D341Med (cell line): ENCODE measurements at regions not wholly inside any gene's neighbourhood (a gene's known extent, or its start where the extent isn't known, plus 50 kb on each side); places are given as distances from the start of the nearest gene placed in this dataset.

Experiments
- DNase-seq: peaks from one replicate; pipeline ENCODE4 v3.0.0; 2012; ENCODE audit warnings: low spot score

- no peak for DNase-seq
These were observed 56.8 kb downstream of the IZUMO3 start for GRCh38 chr9:24488896-24489295.

DNA sequence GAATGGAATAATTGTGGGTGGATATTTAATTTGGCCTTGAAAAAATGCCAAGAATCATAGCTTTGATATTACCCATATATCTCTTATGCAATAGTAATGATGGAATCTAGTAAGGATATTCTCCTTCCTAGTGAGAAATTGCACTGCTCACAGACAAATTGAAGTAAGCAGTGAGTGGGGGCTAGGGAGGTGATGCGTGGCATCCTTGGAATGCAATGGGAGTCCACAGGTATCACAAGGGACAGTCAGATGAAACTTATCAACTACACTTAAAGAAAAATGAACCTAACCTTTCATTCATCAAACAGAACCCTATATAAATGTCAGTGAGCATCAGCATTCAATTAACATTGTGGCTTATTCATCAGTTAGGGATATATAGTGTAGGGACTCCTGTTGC lies 57.8 kb downstream of the IZUMO3 start:
- no peak for DNase-seq

DNA sequence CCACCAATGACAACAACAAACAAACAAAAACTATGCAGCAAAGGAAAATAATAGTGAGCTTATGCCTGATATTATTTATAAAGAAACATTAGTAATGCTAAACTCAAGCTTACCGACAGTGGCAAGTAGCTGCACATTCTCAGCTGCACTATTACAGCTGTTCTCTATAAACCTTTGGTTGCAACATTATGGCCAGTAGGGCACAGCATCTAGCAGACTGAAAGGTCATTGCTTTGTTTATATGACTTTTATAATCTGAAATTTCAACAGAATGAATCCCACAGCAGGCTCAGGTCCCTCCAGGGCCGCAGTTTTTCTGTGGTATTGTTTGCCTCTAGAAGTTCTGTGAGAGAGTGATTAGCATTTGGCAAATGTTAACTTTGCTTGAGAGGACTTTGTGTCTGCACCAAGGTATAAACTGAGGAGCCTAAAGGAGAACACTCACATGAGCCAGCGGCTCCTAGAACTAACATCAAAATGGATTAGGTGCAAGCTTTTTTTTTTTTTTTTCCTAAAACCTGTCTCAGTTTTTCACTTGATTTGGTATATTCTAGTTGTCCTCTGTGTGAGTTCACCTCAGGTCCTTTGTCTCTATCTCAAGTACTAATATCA lies 58.3 kb downstream of the IZUMO3 start:
- no peak for DNase-seq

GRCh38 chr9:24479361-24480059 lies 66.2 kb downstream of the IZUMO3 start:
- no peak for DNase-seq

GRCh38 chr9:24464319-24464951 lies 81.3 kb downstream of the IZUMO3 start:
- no peak for DNase-seq

GRCh38 chr9:24462951-24463350 lies 82.7 kb downstream of the IZUMO3 start:
- no peak for DNase-seq

- DNase-seq = no peak
These were observed 84.9 kb downstream of the IZUMO3 start for GRCh38 chr9:24460781-24461180.

DNA sequence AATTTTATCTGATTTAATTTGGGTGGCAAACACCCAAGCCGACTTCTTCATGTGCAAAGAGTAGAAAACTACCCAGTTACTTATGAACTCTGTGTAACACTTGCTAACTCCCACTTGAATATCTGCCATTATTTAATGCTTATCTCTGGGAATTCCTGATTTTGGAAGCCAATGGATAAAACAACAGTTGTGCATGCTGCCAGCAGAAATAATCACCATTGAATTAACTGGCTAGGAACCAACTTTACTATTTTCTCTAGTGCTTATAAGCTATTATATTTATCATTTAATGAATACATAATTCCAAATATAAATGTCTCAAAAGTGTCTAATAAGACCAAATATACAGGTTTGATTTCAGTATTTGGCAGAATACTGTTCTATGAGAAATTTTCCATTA lies 85.7 kb downstream of the IZUMO3 start:
- no peak for DNase-seq

- DNase-seq = no peak
These were observed 94.4 kb downstream of the IZUMO3 start for GRCh38 chr9:24451346-24451745.

GRCh38 chr9:24449976-24450375 lies 95.7 kb downstream of the IZUMO3 start:
- DNase-seq = no peak

- DNase-seq = no peak
These were observed 106.2 kb downstream of the IZUMO3 start for GRCh38 chr9:24439456-24439855.

GRCh38 chr9:24438876-24439275 lies 106.8 kb downstream of the IZUMO3 start:
- no peak for DNase-seq

DNA sequence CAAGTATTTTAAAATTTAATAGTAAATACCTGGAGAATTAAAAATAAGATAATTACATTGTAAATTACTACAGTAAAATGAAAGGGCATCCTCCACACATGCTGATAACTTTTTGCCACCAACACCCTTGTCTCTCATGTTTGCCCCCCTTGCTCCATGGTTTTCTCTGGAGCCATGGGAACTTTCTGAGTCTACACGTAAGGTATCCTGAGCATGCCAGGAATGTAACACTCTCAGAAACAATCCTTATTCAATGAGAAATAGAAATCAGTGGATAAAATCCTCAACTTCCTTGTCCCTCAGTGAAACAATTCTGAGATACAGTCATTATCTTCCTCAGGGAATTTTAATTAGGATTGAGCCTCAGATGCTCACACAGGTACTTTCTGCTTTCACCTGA lies 108.9 kb downstream of the IZUMO3 start:
- DNase-seq = no peak

DNA sequence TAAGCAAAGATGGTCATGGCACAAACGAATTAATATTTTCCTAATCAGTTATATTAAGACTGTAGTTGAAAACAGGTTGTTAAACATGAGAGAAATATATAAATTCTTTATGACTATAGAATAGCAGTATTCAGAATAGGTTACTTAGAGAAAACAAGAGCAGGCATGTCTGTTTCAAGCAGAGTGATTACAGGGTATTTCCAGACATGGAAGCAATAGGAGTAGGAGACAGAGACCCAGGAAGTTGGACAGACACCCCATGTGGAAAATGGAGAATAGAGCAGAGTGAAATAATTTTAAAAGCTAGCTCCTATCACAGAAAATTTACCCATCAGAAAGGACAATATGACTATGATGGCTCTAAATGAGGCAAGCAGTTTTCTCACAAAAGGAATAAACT lies 111.5 kb downstream of the IZUMO3 start:
- DNase-seq = no peak

- no peak for DNase-seq
These were observed 129.6 kb downstream of the IZUMO3 start for GRCh38 chr9:24416136-24416535.

- no peak for DNase-seq
These were observed 132.0 kb downstream of the IZUMO3 start for GRCh38 chr9:24413651-24414050.

DNA sequence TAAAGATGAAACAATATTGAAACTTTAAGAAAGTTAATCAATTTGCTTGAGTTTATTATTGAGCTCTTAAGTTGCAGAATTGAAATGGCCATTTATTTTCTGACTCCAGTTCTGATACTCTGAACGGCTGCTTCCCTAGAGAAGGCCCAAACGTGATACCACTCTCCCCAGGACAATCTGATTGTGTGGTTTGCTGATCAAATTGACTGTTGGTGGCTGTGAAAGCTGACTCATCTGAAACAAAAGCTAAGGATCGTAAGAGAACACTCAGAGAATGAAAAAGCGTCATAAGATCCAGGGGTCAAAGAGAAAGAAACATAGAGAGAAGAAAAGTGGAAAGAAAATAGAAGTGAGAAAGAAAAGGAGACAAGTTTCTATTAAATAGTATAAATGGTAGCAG lies 147.2 kb downstream of the IZUMO3 start:
- no peak for DNase-seq

- DNase-seq = no peak
These were observed 154.6 kb downstream of the IZUMO3 start for GRCh38 chr9:24391095-24391494.

GRCh38 chr9:24385077-24385476 lies 160.6 kb downstream of the IZUMO3 start:
- DNase-seq = no peak

DNA sequence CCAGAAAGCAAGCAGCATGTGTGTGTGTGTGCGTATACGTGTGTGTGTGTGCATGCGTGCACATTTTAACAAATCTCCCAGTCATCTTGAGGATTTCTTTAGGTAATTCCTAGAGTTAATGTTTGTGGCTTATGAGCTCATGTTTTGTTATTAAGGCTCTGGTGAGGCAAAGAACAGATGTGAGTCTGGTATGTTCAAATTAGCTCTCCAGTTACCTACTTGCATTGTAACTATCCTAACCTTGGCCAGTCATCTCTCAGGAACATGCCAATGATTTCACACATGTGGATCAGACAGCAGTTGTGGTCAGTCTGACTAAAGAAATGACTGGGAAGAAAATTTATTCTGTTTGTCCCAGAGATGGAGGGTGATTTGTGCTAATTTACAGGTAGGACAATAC lies 163.1 kb downstream of the IZUMO3 start:
- no peak for DNase-seq

DNA sequence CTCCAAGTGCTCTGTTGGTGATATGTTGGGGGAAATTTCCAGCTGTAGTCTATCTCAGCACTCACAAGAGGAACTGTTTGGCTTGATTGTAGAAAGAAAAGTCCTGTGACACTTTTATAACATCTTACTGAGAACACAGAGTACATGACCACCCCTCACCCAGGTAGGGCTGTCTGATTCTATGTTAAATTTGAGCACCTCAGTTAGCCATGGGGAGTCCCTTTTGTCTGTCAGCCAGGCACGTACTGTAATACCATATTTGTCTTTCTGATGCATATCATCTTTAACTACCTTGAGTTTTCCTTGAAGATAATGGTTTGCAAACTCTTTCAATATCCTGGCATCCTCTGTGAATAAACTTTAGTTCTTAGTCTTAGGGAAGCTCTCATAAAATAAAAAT lies 164.5 kb downstream of the IZUMO3 start:
- DNase-seq = no peak

- no peak for DNase-seq
These were observed 186.7 kb downstream of the IZUMO3 start for GRCh38 chr9:24359046-24359445.

GRCh38 chr9:24351973-24352372 lies 193.7 kb downstream of the IZUMO3 start:
- DNase-seq = no peak

DNA sequence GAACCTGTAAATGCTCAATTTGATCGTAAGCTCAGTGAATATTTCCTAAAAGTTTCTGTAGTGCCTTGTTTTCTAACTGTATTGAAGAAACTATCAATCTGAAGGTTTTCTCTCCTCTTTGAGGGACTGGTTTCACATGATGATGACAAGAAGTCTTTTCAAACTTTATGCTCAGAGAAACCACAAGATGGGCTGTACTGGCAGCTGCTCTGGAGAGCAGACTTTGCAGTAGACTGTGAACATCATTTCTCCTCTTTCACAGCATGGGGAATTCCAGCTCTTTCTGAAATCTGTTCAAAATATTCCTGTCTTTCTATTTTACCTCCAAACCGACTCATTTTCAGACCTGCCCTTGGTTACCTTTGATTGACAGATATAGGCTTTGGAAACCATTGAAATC lies 194.4 kb downstream of the IZUMO3 start:
- DNase-seq = no peak
